Neuronal stem cell (in vitro differentiated cells): ENCODE measurements at regions not wholly inside any gene's neighbourhood (a gene's known extent, or its start where the extent isn't known, plus 50 kb on each side); places are given as distances from the start of the nearest gene placed in this dataset.
A peak's percentile ranks its signal among the peaks of the same experiment; 100 is the strongest.

Experiments
- DNase-seq: peaks from one replicate; pipeline ENCODE4 v3.0.0-alpha.2; 2013; ENCODE audit warnings: low spot score
- H2AFZ ChIP-seq: one replicate; pipeline ENCODE4 v1.6.1; 2013; ENCODE audit warnings: mild to moderate bottlenecking, low read length, inconsistent platforms
- H2AK5ac ChIP-seq: 2 replicates; pipeline ENCODE4 v1.6.1; 2013; ENCODE audit warnings: low read depth, mild to moderate bottlenecking, inconsistent platforms, low read length, moderate library complexity, mixed read lengths
- H2BK120ac ChIP-seq: 2 replicates; pipeline ENCODE4 v1.6.1; 2013; ENCODE audit warnings: low read depth, mild to moderate bottlenecking, inconsistent platforms, low read length, moderate library complexity, mixed read lengths
- H2BK12ac ChIP-seq: one replicate; pipeline ENCODE4 v1.6.1; 2013; ENCODE audit warnings: low read length, inconsistent platforms
- H2BK15ac ChIP-seq: 2 replicates; pipeline ENCODE4 v1.6.1; 2013; ENCODE audit warnings: mild to moderate bottlenecking, low read length, inconsistent platforms, mixed read lengths
- H2BK5ac ChIP-seq: one replicate; pipeline ENCODE4 v1.6.1; 2013; ENCODE audit warnings: inconsistent platforms, mild to moderate bottlenecking, low read length, moderate library complexity
- H3K14ac ChIP-seq: one replicate; pipeline ENCODE4 v1.6.1; 2013; ENCODE audit warnings: low read length, inconsistent platforms
- H3K18ac ChIP-seq: 2 replicates; pipeline ENCODE4 v1.6.1; 2013; ENCODE audit warnings: low read length, inconsistent platforms
- H3K23ac ChIP-seq: 2 replicates; pipeline ENCODE4 v1.6.1; 2013; ENCODE audit warnings: low read depth, mild to moderate bottlenecking, mixed read lengths, low read length, inconsistent platforms; ENCODE audit not compliant: poor library complexity
- H3K27ac ChIP-seq: replicated peaks from 3 replicates; pipeline ENCODE4 v1.5.1; 2013; ENCODE audit warnings: low read length, inconsistent platforms
- H3K27me3 ChIP-seq, 3 experiments: 2 replicates each; pipeline ENCODE4 v1.6.1; 2013; ENCODE audit warnings: low read length in 3 of 3, mild to moderate bottlenecking in 2 of 3, inconsistent platforms in 1 of 3, low read depth in 1 of 3, mixed read lengths in 1 of 3, moderate library complexity in 1 of 3; ENCODE audit not compliant: control insufficient read depth in 3 of 3, insufficient read depth in 3 of 3
- H3K36me3 ChIP-seq, 2 donors: replicated peaks in 1 of 2; 2 replicates each; pipeline ENCODE4 v1.6.1; 2013; ENCODE audit warnings: low read length in 2 of 2; ENCODE audit not compliant: control insufficient read depth in 2 of 2, insufficient read depth in 2 of 2
- H3K4ac ChIP-seq: 2 replicates; pipeline ENCODE4 v1.6.1; 2013; ENCODE audit warnings: inconsistent platforms, mild to moderate bottlenecking, low read length, moderate library complexity
- H3K4me1 ChIP-seq, 2 donors: 1 replicate in 1 of 2; 2 replicates in 1 of 2; pipeline ENCODE4 v1.6.1; 2013; ENCODE audit warnings: low read length in 2 of 2, low read depth in 1 of 2; ENCODE audit not compliant: control insufficient read depth in 2 of 2, insufficient read depth in 1 of 2
- H3K4me2 ChIP-seq: one replicate; pipeline ENCODE4 v1.6.1; 2013; ENCODE audit warnings: mild to moderate bottlenecking, low read length, inconsistent platforms; ENCODE audit not compliant: insufficient read depth, poor library complexity, severe bottlenecking
- H3K4me3 ChIP-seq, 2 donors: 2 replicates each; pipeline ENCODE4 v1.5.1; 2013; ENCODE audit warnings: low read length in 2 of 2, mild to moderate bottlenecking in 2 of 2, inconsistent platforms in 1 of 2, moderate library complexity in 1 of 2
- H3K79me1 ChIP-seq: one replicate; pipeline ENCODE4 v1.6.1; 2013; ENCODE audit warnings: low read depth, mild to moderate bottlenecking, inconsistent platforms, low read length, moderate library complexity
- H3K9ac ChIP-seq: one replicate; pipeline ENCODE4 v1.6.1; 2013; ENCODE audit warnings: mild to moderate bottlenecking, low read depth, low read length, inconsistent platforms; ENCODE audit not compliant: poor library complexity
- H3K9me3 ChIP-seq, 2 donors: replicated peaks in 1 of 2; 2 replicates each; pipeline versions ENCODE3 to v1.6.1; 2013; ENCODE audit warnings: low read length in 2 of 2, mild to moderate bottlenecking in 2 of 2, inconsistent platforms in 1 of 2, low read depth in 1 of 2, mixed read lengths in 1 of 2, moderate library complexity in 1 of 2; ENCODE audit not compliant: control insufficient read depth in 2 of 2, insufficient read depth in 1 of 2
- H4K8ac ChIP-seq: one replicate; pipeline ENCODE4 v1.6.1; 2013; ENCODE audit warnings: low read depth, mild to moderate bottlenecking, inconsistent platforms, low read length, moderate library complexity
- H4K91ac ChIP-seq: one replicate; pipeline ENCODE4 v1.6.1; 2013; ENCODE audit warnings: low read length, low read depth, mild to moderate bottlenecking, inconsistent platforms; ENCODE audit not compliant: poor library complexity
- WGBS, 2 donors: extraction: QIAGEN DNeasy Blood & Tissue Kit; methylation state at CpG; one replicate each; pipeline ENCODE4 v1.1.7; 2013; ENCODE audit warnings: missing lambda C conversion rate in 2 of 2, mixed read lengths in 1 of 2; ENCODE audit not compliant: insufficient read length in 2 of 2, insufficient replicate concordance in 1 of 2; ENCODE audit errors: extremely low coverage in 2 of 2; 5-methylcytosine and 5-hydroxymethylcytosine counted together

GRCh38 chr2:167480232-167480985 is 592.1 kb downstream of the XIRP2 start:
- no peak overlapping the region for H3K4me2 ChIP-seq
- DNase-seq, result no peak
- peak overlapping the region; percentile 20 for H3K27ac ChIP-seq
- H3K36me3 ChIP-seq, result no peaks in the 10 kb centered on the region
- WGBS, 2 donors, result no CpG with 5 or more reads among the region's 6 CpGs
- no peak overlapping the region for H3K14ac ChIP-seq
- H4K8ac ChIP-seq, result no peak overlapping the region
- peak overlapping the region; percentile 88 for H2AK5ac ChIP-seq
- H2BK5ac ChIP-seq, result no peak overlapping the region
- H2BK120ac ChIP-seq, result no peak overlapping the region
- H3K4me1 ChIP-seq, result peaks cover 10 to 13% of the 10 kb centered on the region in 2 donors
- H2BK12ac ChIP-seq, result no peak overlapping the region
- H3K9me3 ChIP-seq, result no peaks in the 10 kb centered on the region
- no peak overlapping the region for H3K9ac ChIP-seq
- H4K91ac ChIP-seq, result no peak overlapping the region
- H2BK15ac ChIP-seq, result no peak overlapping the region
- no peak overlapping the region for H3K23ac ChIP-seq
- H2AFZ ChIP-seq, result no peak overlapping the region
- H3K18ac ChIP-seq, result peak overlapping the region; percentile 66
- H3K79me1 ChIP-seq, result no peaks in the 10 kb centered on the region
- H3K4me3 ChIP-seq, result no peak overlapping the region
- no peaks in the 10 kb centered on the region for H3K27me3 ChIP-seq
- H3K4ac ChIP-seq, result no peak overlapping the region

- Histone ChIP-seq H3K4me1 (peaks cover 10 to 16% of the 10 kb centered on the region in 2 donors), H3K36me3 (no peaks in the 10 kb centered on the region), H3K27me3 (no peaks in the 10 kb centered on the region), H2AFZ (no peak overlapping the region), H2BK12ac (no peak overlapping the region), H3K14ac (no peak overlapping the region), H3K23ac (no peak overlapping the region), H2BK120ac (no peak overlapping the region), H4K91ac (no peak overlapping the region), H3K4me3 (no peak overlapping the region), H3K18ac (no peak overlapping the region), H3K79me1 (no peaks in the 10 kb centered on the region), H3K9me3 (no peaks in the 10 kb centered on the region), H2AK5ac (no peak overlapping the region), H2BK15ac (no peak overlapping the region), H2BK5ac (no peak overlapping the region), H3K4ac (no peak overlapping the region), H4K8ac (no peak overlapping the region), H3K27ac (no peak overlapping the region), H3K4me2 (no peak overlapping the region), H3K9ac (no peak overlapping the region)
- WGBS, 2 donors, result no CpG with 5 or more reads among the region's 3 CpGs
- no peak for DNase-seq
These were observed 589.9 kb downstream of the XIRP2 start for GRCh38 chr2:167478196-167478595.

GRCh38 chr2:167475791-167476190 is 587.5 kb downstream of the XIRP2 start:
- H3K79me1 ChIP-seq, result no peaks in the 10 kb centered on the region
- no peak overlapping the region for H4K91ac ChIP-seq
- DNase-seq, result peak; percentile 27

GRCh38 chr2:167471734-167472133 is 583.5 kb downstream of the XIRP2 start:
- no peak overlapping the region for H3K4me3 ChIP-seq
- no peaks in the 10 kb centered on the region for H3K27me3 ChIP-seq
- no peaks in the 10 kb centered on the region for H3K36me3 ChIP-seq
- H4K91ac ChIP-seq, result no peak overlapping the region
- H2AFZ ChIP-seq, result no peak overlapping the region
- no peak overlapping the region for H3K4me2 ChIP-seq
- no peak overlapping the region for H2BK15ac ChIP-seq
- no peak overlapping the region for H2AK5ac ChIP-seq
- no peak for DNase-seq
- no peak overlapping the region for H3K9ac ChIP-seq
- no peak overlapping the region for H2BK5ac ChIP-seq
- no peak overlapping the region for H2BK120ac ChIP-seq
- H3K18ac ChIP-seq, result no peak overlapping the region
- no peak overlapping the region for H3K27ac ChIP-seq
- H4K8ac ChIP-seq, result no peak overlapping the region
- H3K23ac ChIP-seq, result no peak overlapping the region
- H3K4ac ChIP-seq, result no peak overlapping the region
- H3K79me1 ChIP-seq, result no peaks in the 10 kb centered on the region
- H3K14ac ChIP-seq, result no peak overlapping the region
- no peaks in the 10 kb centered on the region for H3K9me3 ChIP-seq
- H3K4me1 ChIP-seq, result peaks cover 2 to 8% of the 10 kb centered on the region in 2 donors
- H2BK12ac ChIP-seq, result no peak overlapping the region

More at GRCh38 chr2:167475791-167476190, 587.5 kb downstream of the XIRP2 start:
- H3K4me2 ChIP-seq, result no peak overlapping the region
- H3K36me3 ChIP-seq, result no peaks in the 10 kb centered on the region
- H2BK120ac ChIP-seq, result no peak overlapping the region
- no peak overlapping the region for H2AK5ac ChIP-seq
- peak overlapping the region; percentile 62 for H3K27ac ChIP-seq
- no peak overlapping the region for H3K9ac ChIP-seq
- H4K8ac ChIP-seq, result no peak overlapping the region
- H3K4ac ChIP-seq, result no peak overlapping the region
- no peak overlapping the region for H3K14ac ChIP-seq
- H3K23ac ChIP-seq, result no peak overlapping the region
- H3K27me3 ChIP-seq, result no peaks in the 10 kb centered on the region
- H2AFZ ChIP-seq, result no peak overlapping the region
- no peak overlapping the region for H3K18ac ChIP-seq
- H2BK12ac ChIP-seq, result no peak overlapping the region
- H3K4me3 ChIP-seq, result no peak overlapping the region
- no CpG with 5 or more reads among the region's 2 CpGs for WGBS, 2 donors
- no peak overlapping the region for H2BK15ac ChIP-seq
- H3K9me3 ChIP-seq, result no peaks in the 10 kb centered on the region
- peaks cover 7 to 20% of the 10 kb centered on the region in 2 donors for H3K4me1 ChIP-seq
- H2BK5ac ChIP-seq, result no peak overlapping the region
